ENCODE measurements at regions not wholly inside any gene's neighbourhood (a gene's known extent, or its start where the extent isn't known, plus 50 kb on each side); places are given as distances from the start of the nearest gene placed in this dataset.

- TF ChIP-seq CTCF (IDR thresholded peaks at IDR 0.05; ENCODE audit: insufficient read depth, low read length, poor library complexity, severe bottlenecking) (no peak), EZH2phosphoT487 (conservative IDR thresholded peaks at IDR 0.05; ENCODE audit: low read length) (no peak)
Observed at GRCh38 chr5:8894031-8894430, 651.8 kb downstream of the SEMA5A start.
